GM13976 (cell line): ENCODE measurements at regions not wholly inside any gene's neighbourhood (a gene's known extent, or its start where the extent isn't known, plus 50 kb on each side); places are given as distances from the start of the nearest gene placed in this dataset.

Experiments
- DNase-seq: peaks from one replicate; pipeline ENCODE4 v3.0.0; 2012; ENCODE audit warnings: low spot score
- in situ Hi-C: fragments of 300-500 bp; cut with MboI; formaldehyde crosslinking; loops from one replicate; pipeline ENCODE4 v1.12.0; 2022; ENCODE audit warnings: low sequenced_read_pairs, mixed read lengths, inconsistent platforms; ENCODE audit not compliant: unreplicated experiment
- TF ChIP-seq, protein P1 (sequence below): IDR thresholded peaks from 2 replicates; pipeline ENCODE4 v1.5.1; 2012; ENCODE audit warnings: borderline replicate concordance, mild to moderate bottlenecking; ENCODE audit not compliant: insufficient read depth; ENCODE audit errors: extremely low read depth, missing control alignments, control extremely low read depth

DNA sequence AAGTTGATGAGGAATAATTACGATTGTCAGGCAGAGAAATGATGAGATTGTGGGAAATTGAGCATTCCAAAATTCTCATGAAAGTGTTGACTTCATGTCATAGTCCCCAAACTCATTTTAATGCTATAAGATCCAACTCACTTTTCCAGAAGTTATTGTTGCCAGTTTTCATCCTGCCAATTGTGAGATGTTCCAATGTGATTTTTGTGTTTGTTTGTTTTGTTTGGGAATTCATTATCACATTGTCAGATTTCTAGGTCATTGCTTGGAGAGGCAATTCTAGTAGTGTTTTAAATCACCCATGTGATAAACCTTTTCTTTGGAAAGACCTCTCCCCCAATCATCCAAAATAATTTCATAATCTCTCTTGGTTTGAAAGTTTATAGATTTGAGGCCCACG is 86.0 kb upstream of the ACVR2A start:
- DNase-seq = no peak
- in situ Hi-C loops = no loop called here
- TF ChIP-seq, protein P1, sequence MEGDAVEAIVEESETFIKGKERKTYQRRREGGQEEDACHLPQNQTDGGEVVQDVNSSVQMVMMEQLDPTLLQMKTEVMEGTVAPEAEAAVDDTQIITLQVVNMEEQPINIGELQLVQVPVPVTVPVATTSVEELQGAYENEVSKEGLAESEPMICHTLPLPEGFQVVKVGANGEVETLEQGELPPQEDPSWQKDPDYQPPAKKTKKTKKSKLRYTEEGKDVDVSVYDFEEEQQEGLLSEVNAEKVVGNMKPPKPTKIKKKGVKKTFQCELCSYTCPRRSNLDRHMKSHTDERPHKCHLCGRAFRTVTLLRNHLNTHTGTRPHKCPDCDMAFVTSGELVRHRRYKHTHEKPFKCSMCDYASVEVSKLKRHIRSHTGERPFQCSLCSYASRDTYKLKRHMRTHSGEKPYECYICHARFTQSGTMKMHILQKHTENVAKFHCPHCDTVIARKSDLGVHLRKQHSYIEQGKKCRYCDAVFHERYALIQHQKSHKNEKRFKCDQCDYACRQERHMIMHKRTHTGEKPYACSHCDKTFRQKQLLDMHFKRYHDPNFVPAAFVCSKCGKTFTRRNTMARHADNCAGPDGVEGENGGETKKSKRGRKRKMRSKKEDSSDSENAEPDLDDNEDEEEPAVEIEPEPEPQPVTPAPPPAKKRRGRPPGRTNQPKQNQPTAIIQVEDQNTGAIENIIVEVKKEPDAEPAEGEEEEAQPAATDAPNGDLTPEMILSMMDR = no peak

DNA sequence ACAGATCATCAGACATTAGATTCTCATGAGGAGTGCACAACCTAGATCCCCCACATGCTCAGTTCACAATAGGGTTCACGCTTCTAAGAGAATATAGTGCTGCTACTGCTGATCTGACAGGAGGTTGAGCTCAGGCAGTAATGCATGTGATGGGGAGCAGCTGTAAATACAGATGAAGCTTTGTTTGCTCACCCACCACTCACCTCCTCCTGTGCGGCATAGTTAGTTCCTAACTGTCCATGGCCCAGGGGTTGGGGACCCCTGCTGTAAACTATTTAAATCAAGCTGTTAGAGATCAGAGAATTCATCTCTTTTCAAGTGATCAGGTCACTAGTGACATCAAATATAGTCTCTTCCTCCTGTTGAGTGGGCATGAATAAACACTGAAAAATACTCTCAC is 88.8 kb upstream of the ACVR2A start:
- in situ Hi-C loops = no loop called here
- TF ChIP-seq, protein P1 = no peak
- DNase-seq = no peak

DNA sequence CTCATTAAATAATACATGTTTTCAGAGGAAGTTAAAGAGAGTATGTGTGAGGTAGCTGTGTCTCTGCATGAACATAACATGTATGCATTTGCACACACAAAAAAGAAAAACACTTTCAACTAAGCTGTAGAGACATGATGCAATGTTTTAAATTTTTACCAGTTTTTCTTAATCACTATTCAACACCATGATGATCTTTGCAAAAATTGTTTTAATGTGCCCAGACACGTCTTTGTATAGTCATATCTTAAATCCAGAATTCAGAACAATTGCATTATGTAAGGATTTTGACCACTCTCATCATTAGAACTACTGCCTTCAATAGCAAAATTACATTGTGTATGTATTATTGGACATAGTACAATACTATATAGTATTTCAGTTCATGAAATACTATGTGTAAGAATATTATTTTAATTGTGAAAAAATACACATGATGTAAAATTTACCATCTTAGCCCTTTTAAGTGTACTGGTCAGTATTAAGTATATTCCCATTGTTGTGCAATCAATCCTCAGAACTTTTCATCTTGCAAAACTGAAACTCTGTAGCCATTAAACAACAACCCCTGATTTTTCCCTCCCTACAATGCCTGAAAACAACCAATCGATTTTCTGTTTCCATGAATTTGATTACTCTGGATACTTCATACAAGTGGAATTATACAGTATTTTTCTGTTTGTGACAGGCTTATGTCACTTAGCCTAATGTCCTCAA is 104.5 kb upstream of the ACVR2A start:
- TF ChIP-seq, protein P1 = no peak
- no peak for DNase-seq
- in situ Hi-C loops = no loop called here

DNA sequence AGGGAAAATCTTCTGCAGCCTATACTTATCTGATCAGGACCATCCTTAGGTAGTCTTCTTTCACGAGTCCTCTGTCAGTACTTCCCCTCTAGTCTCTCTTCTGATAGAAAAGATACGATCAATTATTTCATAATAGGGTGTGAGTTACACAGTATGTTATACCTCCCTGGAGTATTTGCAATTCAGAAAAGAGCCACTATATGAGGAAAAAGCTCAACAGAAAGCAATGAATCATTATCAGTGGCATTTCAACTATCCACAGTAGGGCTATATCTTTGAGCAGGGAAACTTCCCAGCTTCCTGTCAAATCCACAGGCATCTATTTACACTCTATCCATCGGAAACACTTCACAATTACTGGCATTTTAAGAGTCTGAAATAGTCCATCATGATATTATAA is 105.3 kb upstream of the ACVR2A start:
- DNase-seq = no peak
- TF ChIP-seq, protein P1 = no peak
- in situ Hi-C loops = no loop called here

DNA sequence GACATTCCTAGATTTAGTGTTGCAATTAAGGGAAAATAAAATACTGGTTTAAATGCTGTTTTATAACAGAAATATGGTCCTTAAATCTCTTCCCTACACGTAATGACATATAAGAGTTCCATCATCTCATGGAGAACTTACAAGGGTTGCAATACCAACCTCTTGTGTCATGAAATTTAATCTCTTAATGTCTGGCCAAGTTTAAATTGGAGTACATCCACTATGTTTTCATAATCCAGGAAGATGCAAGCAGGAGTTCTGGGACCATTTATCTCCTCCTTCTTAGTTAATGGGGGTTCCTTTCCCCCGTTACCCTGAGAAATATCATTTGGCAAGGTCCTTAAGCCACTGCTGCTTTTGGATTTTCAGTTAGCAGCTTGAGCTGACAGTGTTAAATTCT is 126.0 kb upstream of the ACVR2A start:
- in situ Hi-C loops = no loop called here
- no peak for DNase-seq
- TF ChIP-seq, protein P1 = no peak

DNA sequence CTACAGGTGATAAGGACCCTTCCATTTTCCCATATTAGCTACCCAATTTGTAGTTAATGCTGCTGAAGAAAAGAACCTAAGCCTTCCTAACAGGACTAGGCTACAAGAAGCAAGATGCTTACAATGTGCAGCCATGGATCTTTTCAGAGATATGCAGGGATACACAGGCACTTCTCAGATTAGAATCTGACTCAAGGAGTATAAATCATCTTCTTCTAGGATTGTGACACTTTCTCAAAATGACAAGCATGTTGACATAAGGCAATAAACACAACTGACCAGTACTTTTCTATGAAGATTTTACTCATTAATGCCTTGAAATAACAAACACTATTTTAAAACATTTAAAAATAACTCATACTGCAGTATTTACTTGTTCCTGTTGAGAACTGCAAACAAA is 127.9 kb upstream of the ACVR2A start:
- in situ Hi-C loops = no loop called here
- DNase-seq = no peak

More for the DNA sequence above, 127.9 kb upstream of the ACVR2A start:
- TF ChIP-seq, protein P1 = no peak
